ENCODE measurements at regions not wholly inside any gene's neighbourhood (a gene's known extent, or its start where the extent isn't known, plus 50 kb on each side); places are given as distances from the start of the nearest gene placed in this dataset.

GRCh38 chr16:72434159-72434558 lies 262.2 kb upstream of the PMFBP1 start:
- H3K27ac ChIP-seq (ENCODE audit: low read length): no peak overlapping the region
- H3K27me3 ChIP-seq (ENCODE audit: insufficient read depth, low read depth, low read length): no peaks in the 10 kb centered on the region
- no peak overlapping the region for H3K4me2 ChIP-seq (ENCODE audit: low read length)
- peaks cover 7% of the 10 kb centered on the region for H3K9me3 ChIP-seq (ENCODE audit: low read length)
- H3K9ac ChIP-seq (ENCODE audit: low read length): no peak overlapping the region
- H3K9me2 ChIP-seq (ENCODE audit: insufficient read depth, low read length): no peaks in the 10 kb centered on the region
- no peaks in the 10 kb centered on the region for H3K79me2 ChIP-seq (replicated peaks; ENCODE audit: insufficient read depth, low read length)
- H3K36me3 ChIP-seq (ENCODE audit: insufficient read depth, low read length): no peaks in the 10 kb centered on the region
- H2AFZ ChIP-seq (ENCODE audit: low read depth, low read length): no peak overlapping the region
- no peaks in the 10 kb centered on the region for H4K20me1 ChIP-seq (ENCODE audit: insufficient read depth)
- no peaks in the 10 kb centered on the region for H3F3A ChIP-seq (ENCODE audit: insufficient read depth, low read length, poor library complexity, severe bottlenecking)
- H3K4me3 ChIP-seq (ENCODE audit: low read length): no peak overlapping the region
- TF ChIP-seq EZH2 (IDR thresholded peaks at IDR 0.05; ENCODE audit: borderline replicate concordance, insufficient read depth, low read length, poor library complexity, severe bottlenecking) (no peak), MXI1 (conservative IDR thresholded peaks at IDR 0.05; ENCODE audit: poor library complexity, severe bottlenecking) (no peak), CTCF (IDR thresholded peaks at IDR 0.05; ENCODE audit: poor library complexity, severe bottlenecking) (no peak), SMC3 (conservative IDR thresholded peaks at IDR 0.05; ENCODE audit: poor library complexity) (no peak), POLR2AphosphoS5 (IDR thresholded peaks at IDR 0.05) (no peak), REST (IDR thresholded peaks at IDR 0.05; ENCODE audit: borderline replicate concordance) (no peak), TAF1 (IDR thresholded peaks at IDR 0.05; ENCODE audit: low read depth) (no peak)

GRCh38 chr16:72430121-72430520 lies 258.2 kb upstream of the PMFBP1 start:
- Histone ChIP-seq H3K27ac (ENCODE audit: low read length) (peak overlapping the region; percentile 63), H3K4me2 (ENCODE audit: low read length) (no peak overlapping the region)
- no peak for TF ChIP-seq MXI1 (conservative IDR thresholded peaks at IDR 0.05; ENCODE audit: poor library complexity, severe bottlenecking)
- TF ChIP-seq POLR2AphosphoS5 (IDR thresholded peaks at IDR 0.05): no peak
- no peak for TF ChIP-seq SMC3 (conservative IDR thresholded peaks at IDR 0.05; ENCODE audit: poor library complexity)
- no peak for TF ChIP-seq EZH2 (IDR thresholded peaks at IDR 0.05; ENCODE audit: borderline replicate concordance, insufficient read depth, low read length, poor library complexity, severe bottlenecking)
- no peak for TF ChIP-seq REST (IDR thresholded peaks at IDR 0.05; ENCODE audit: borderline replicate concordance)
- no peak for TF ChIP-seq CTCF (IDR thresholded peaks at IDR 0.05; ENCODE audit: poor library complexity, severe bottlenecking)
- no peak for TF ChIP-seq EP300 (conservative IDR thresholded peaks at IDR 0.05; ENCODE audit: poor library complexity, severe bottlenecking)
- TF ChIP-seq TAF1 (IDR thresholded peaks at IDR 0.05; ENCODE audit: low read depth): no peak
- TF ChIP-seq RAD21 (conservative IDR thresholded peaks at IDR 0.05): no peak

More at GRCh38 chr16:72430121-72430520, 258.2 kb upstream of the PMFBP1 start:
- Histone ChIP-seq H3K4me3 (ENCODE audit: low read length) (peak overlapping the region; percentile 5), H3K36me3 (ENCODE audit: insufficient read depth, low read length) (no peaks in the 10 kb centered on the region), H2AFZ (ENCODE audit: low read depth, low read length) (no peak overlapping the region), H4K20me1 (ENCODE audit: insufficient read depth) (no peaks in the 10 kb centered on the region), H3K9ac (ENCODE audit: low read length) (peak overlapping the region; percentile 14), H3K9me2 (ENCODE audit: insufficient read depth, low read length) (no peaks in the 10 kb centered on the region), H3K27me3 (ENCODE audit: insufficient read depth, low read depth, low read length) (no peaks in the 10 kb centered on the region), H3F3A (ENCODE audit: insufficient read depth, low read length, poor library complexity, severe bottlenecking) (no peaks in the 10 kb centered on the region), H3K9me3 (ENCODE audit: low read length) (peaks cover 3% of the 10 kb centered on the region), H3K79me2 (replicated peaks; ENCODE audit: insufficient read depth, low read length) (no peaks in the 10 kb centered on the region)
